IMR-90 (cell line): ENCODE measurements at regions not wholly inside any gene's neighbourhood (a gene's known extent, or its start where the extent isn't known, plus 50 kb on each side); places are given as distances from the start of the nearest gene placed in this dataset.

ENCODE experiments used
- ATAC-seq: fragments of 200-7000 bp; cut with Tn5 transposase; 2 replicates; pipeline ENCODE4 v1.9.1; 2020; ENCODE audit warnings: low read depth, mild to moderate bottlenecking, moderate library complexity
- BruUV-seq: library from RNA; stranded (reverse); fragments of 400-500 nt; replicated peaks from 2 replicates; lab custom pipeline; 2021; lab: Mats Ljungman, UMichigan
- CTCF ChIA-PET: fragments of 300-600 bp; formaldehyde crosslinking; extraction: SDS; loops from one replicate; lab custom pipeline; 2021; ENCODE audit warnings: antibody characterized with exemption; lab: Yijun Ruan, JAX
- POLR2A ChIA-PET: fragments of 300-600 bp; sonication (Branson Sonifier 250); formaldehyde crosslinking; loops from one replicate; lab custom pipeline; 2022; ENCODE audit warnings: antibody characterized with exemption; ENCODE audit not compliant: unreplicated experiment; lab: Charles Lee
- DNase-seq: peaks from one replicate; pipeline ENCODE4 v3.0.0; 2013
- H2AFZ ChIP-seq: replicated peaks from 2 replicates; pipeline ENCODE3; 2013; ENCODE audit warnings: low read length, mild to moderate bottlenecking; ENCODE audit not compliant: poor library complexity
- H2AK5ac ChIP-seq: 2 replicates; pipeline ENCODE4 v1.6.1; 2013; ENCODE audit warnings: low read depth, low read length, inconsistent platforms
- H2AK9ac ChIP-seq: replicated peaks from 2 replicates; pipeline ENCODE3; 2013; ENCODE audit warnings: mild to moderate bottlenecking, low read depth, low read length, moderate library complexity; ENCODE audit not compliant: poor library complexity
- H2BK120ac ChIP-seq: 2 replicates; pipeline ENCODE4 v1.6.1; 2013; ENCODE audit warnings: low read depth, low read length, inconsistent platforms
- H2BK15ac ChIP-seq: 3 replicates; pipeline ENCODE4 v1.6.1; 2013; ENCODE audit warnings: low read depth, low read length, inconsistent platforms
- H2BK20ac ChIP-seq: 2 replicates; pipeline ENCODE4 v1.6.1; 2013; ENCODE audit warnings: low read depth, mild to moderate bottlenecking, inconsistent platforms, low read length, moderate library complexity
- H2BK5ac ChIP-seq: 2 replicates; pipeline ENCODE4 v1.6.1; 2013; ENCODE audit warnings: mild to moderate bottlenecking, low read depth, low read length, inconsistent platforms; ENCODE audit not compliant: poor library complexity, severe bottlenecking
- H3K14ac ChIP-seq: replicated peaks from 2 replicates; pipeline ENCODE4 v1.6.1; 2013; ENCODE audit warnings: low read depth, low read length, inconsistent platforms
- H3K18ac ChIP-seq: 2 replicates; pipeline ENCODE4 v1.6.1; 2013; ENCODE audit warnings: low read depth, low read length, control low read depth
- H3K23ac ChIP-seq: 2 replicates; pipeline ENCODE4 v1.6.1; 2013; ENCODE audit warnings: low read depth, low read length, inconsistent platforms
- H3K27ac ChIP-seq: 2 replicates; pipeline ENCODE4 v1.5.1; 2013; ENCODE audit warnings: mild to moderate bottlenecking, control low read depth, low read length; ENCODE audit not compliant: insufficient read depth
- H3K27me3 ChIP-seq: 2 replicates; pipeline ENCODE4 v1.6.1; 2013; ENCODE audit warnings: low read length; ENCODE audit not compliant: control insufficient read depth, insufficient read depth
- H3K36me3 ChIP-seq: 2 replicates; pipeline ENCODE4 v1.6.1; 2013; ENCODE audit warnings: low read length, mixed read lengths; ENCODE audit not compliant: control insufficient read depth, insufficient read depth
- H3K4ac ChIP-seq: 2 replicates; pipeline ENCODE4 v1.6.1; 2013; ENCODE audit warnings: low read depth, low read length, inconsistent platforms
- H3K4me1 ChIP-seq: 2 replicates; pipeline ENCODE4 v1.6.1; 2013; ENCODE audit warnings: low read length, mixed read lengths; ENCODE audit not compliant: control insufficient read depth, insufficient read depth
- H3K4me2 ChIP-seq: 2 replicates; pipeline ENCODE4 v1.6.1; 2013; ENCODE audit warnings: low read depth, mild to moderate bottlenecking, control low read depth, low read length, moderate library complexity
- H3K4me3 ChIP-seq: 2 replicates; pipeline ENCODE4 v1.5.1; 2013; ENCODE audit warnings: low read depth, mild to moderate bottlenecking, control low read depth, low read length, moderate library complexity; ENCODE audit not compliant: insufficient read depth
- H3K56ac ChIP-seq: 2 replicates; pipeline ENCODE4 v1.6.1; 2013; ENCODE audit warnings: low read length, inconsistent platforms; ENCODE audit not compliant: insufficient read depth; ENCODE audit errors: extremely low read depth
- H3K79me1 ChIP-seq, 2 experiments: 2 replicates each; pipeline ENCODE4 v1.6.1; 2013; ENCODE audit warnings: low read length in 2 of 2, inconsistent platforms in 1 of 2, low read depth in 1 of 2
- H3K9ac ChIP-seq: 2 replicates; pipeline ENCODE4 v1.6.1; 2013; ENCODE audit warnings: low read depth, low read length, control low read depth
- H3K9me1 ChIP-seq: 2 replicates; pipeline ENCODE4 v1.6.1; 2013; ENCODE audit warnings: low read length, inconsistent platforms; ENCODE audit not compliant: insufficient read depth
- H3K9me3 ChIP-seq: 2 replicates; pipeline ENCODE4 v1.6.1; 2013; ENCODE audit warnings: low read length; ENCODE audit not compliant: control insufficient read depth, insufficient read depth
- H4K20me1 ChIP-seq: 2 replicates; pipeline ENCODE4 v1.6.1; 2013; ENCODE audit warnings: low read length, inconsistent platforms; ENCODE audit not compliant: insufficient read depth
- H4K5ac ChIP-seq: 2 replicates; pipeline ENCODE4 v1.6.1; 2013; ENCODE audit warnings: mild to moderate bottlenecking, low read depth, low read length, control low read depth
- H4K8ac ChIP-seq, 2 experiments: 2 replicates each; pipeline ENCODE4 v1.6.1; 2013; ENCODE audit warnings: low read depth in 2 of 2, low read length in 2 of 2, control low read depth in 1 of 2, inconsistent platforms in 1 of 2
- H4K91ac ChIP-seq: 2 replicates; pipeline ENCODE4 v1.6.1; 2013; ENCODE audit warnings: low read depth, low read length, inconsistent platforms; ENCODE audit not compliant: insufficient read depth
- BHLHE40 ChIP-seq: fragments of 150-350 bp; IDR thresholded peaks from 2 replicates; pipeline ENCODE4 v1.6.1; 2016; ENCODE audit warnings: mild to moderate bottlenecking, low read depth, low read length
- CEBPB ChIP-seq: IDR thresholded peaks from 2 replicates; pipeline ENCODE4 v1.6.1; 2012; ENCODE audit warnings: low read depth, low read length, improper control_type of control experiment
- CHD1 ChIP-seq: IDR thresholded peaks from 2 replicates; pipeline ENCODE4 v1.6.1; 2012; ENCODE audit warnings: low read depth, low read length, improper control_type of control experiment
- MAFK ChIP-seq: IDR thresholded peaks from 2 replicates; pipeline ENCODE4 v1.6.1; 2012; ENCODE audit warnings: low read depth, low read length, improper control_type of control experiment
- MAZ ChIP-seq: IDR thresholded peaks from 2 replicates; pipeline ENCODE4 v1.6.1; 2012; ENCODE audit warnings: low read depth, mild to moderate bottlenecking, low read length, improper control_type of control experiment, moderate library complexity, borderline replicate concordance
- MXI1 ChIP-seq: IDR thresholded peaks from 2 replicates; pipeline ENCODE4 v1.6.1; 2012; ENCODE audit warnings: low read depth, mild to moderate bottlenecking, low read length, moderate library complexity, borderline replicate concordance
- POLR2A ChIP-seq: IDR thresholded peaks from 2 replicates; pipeline ENCODE4 v1.6.1; 2012; ENCODE audit warnings: mild to moderate bottlenecking, low read depth, low read length
- RAD21 ChIP-seq: IDR thresholded peaks from 2 replicates; pipeline ENCODE4 v1.6.1; 2012; ENCODE audit warnings: low read length, improper control_type of control experiment
- RCOR1 ChIP-seq: IDR thresholded peaks from 2 replicates; pipeline ENCODE4 v1.6.1; 2012; ENCODE audit warnings: mild to moderate bottlenecking, low read length, improper control_type of control experiment; ENCODE audit not compliant: insufficient replicate concordance
- SMC3 ChIP-seq: fragments of 150-350 bp; IDR thresholded peaks from 2 replicates; pipeline ENCODE4 v1.6.1; 2016; ENCODE audit warnings: low read depth, mild to moderate bottlenecking, antibody characterized with exemption, low read length, moderate library complexity
- WGBS, 2 experiments: methylation state at CpG; one replicate each; pipeline versions ENCODE4 v1.1.5 to v1.1.7; 2013; ENCODE audit warnings: missing lambda C conversion rate in 2 of 2; ENCODE audit not compliant: insufficient read length in 1 of 2; ENCODE audit errors: extremely low coverage in 2 of 2; 5-methylcytosine and 5-hydroxymethylcytosine counted together
- dilution Hi-C: fragments of 300-500 bp; cut with HindIII; formaldehyde crosslinking; loops from one replicate; pipeline ENCODE4 v1.14.3; 2018; ENCODE audit warnings: low sequenced_read_pairs; ENCODE audit not compliant: unreplicated experiment
- in situ Hi-C: fragments of 300-500 bp; cut with MboI; formaldehyde crosslinking; loops from 3 replicates; pipeline ENCODE4 v1.14.3; 2019; ENCODE audit warnings: low sequenced_read_pairs, inconsistent platforms, mixed read lengths
- intact Hi-C: fragments of 100-400 bp; cut with micrococcal nuclease; formaldehyde crosslinking; loops from 2 replicates; pipeline ENCODE4 v1.10.0; 2022
- TF ChIP-seq, protein P1 (sequence below): fragments of 150-350 bp; IDR thresholded peaks from 2 replicates; pipeline ENCODE4 v1.6.1; 2017; ENCODE audit warnings: mild to moderate bottlenecking, antibody characterized with exemption, low read length, low read depth

DNA sequence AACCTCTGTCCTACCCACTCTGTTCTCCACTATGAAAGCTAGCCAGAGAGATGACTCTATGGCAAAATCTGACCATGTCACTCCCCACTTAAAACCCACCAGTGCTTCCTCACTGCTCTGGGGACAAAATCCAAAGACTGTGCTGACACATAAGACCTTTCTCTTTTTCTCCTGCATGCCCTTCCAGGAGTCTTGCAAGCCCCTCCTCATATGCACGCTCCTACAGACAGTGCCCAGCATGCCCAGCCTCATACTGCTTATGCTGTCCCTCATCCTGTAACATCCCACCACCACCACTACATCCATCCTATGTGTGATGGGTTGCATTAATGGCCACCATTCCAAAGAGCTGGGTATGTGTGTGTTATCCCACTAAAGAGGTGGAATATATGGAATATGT is 118.3 kb downstream of the BUD13 start:
- intact Hi-C loops: no loop called here
- Histone ChIP-seq H2BK20ac (no peak overlapping the region), H4K5ac (no peak overlapping the region), H4K20me1 (no peaks in the 10 kb centered on the region), H3K4me3 (no peak overlapping the region), H3K4me2 (no peak overlapping the region), H3K4ac (no peak overlapping the region), H3K27ac (no peak overlapping the region), H2BK15ac (no peak overlapping the region), H3K23ac (no peak overlapping the region), H3K4me1 (no peaks in the 10 kb centered on the region), H2BK5ac (no peak overlapping the region), H2AFZ (no peak overlapping the region), H3K27me3 (peaks cover 4% of the 10 kb centered on the region), H4K91ac (no peak overlapping the region), H3K9me1 (no peaks in the 10 kb centered on the region), H3K14ac (no peak overlapping the region), H3K9ac (no peak overlapping the region), H3K18ac (no peak overlapping the region), H3K9me3 (no peaks in the 10 kb centered on the region), H2AK9ac (no peak overlapping the region), H3K79me1 (no peaks in the 10 kb centered on the region), H4K8ac (no peak overlapping the region), H3K36me3 (no peaks in the 10 kb centered on the region), H2AK5ac (no peak overlapping the region), H2BK120ac (no peak overlapping the region), H3K56ac (no peak overlapping the region)
- dilution Hi-C loops: no loop called here
- no TSS peak for BruUV-seq
- CTCF ChIA-PET: no interaction called here
- DNase-seq: no peak
- in situ Hi-C loops: no loop called here
- TF ChIP-seq POLR2A (no peak), RCOR1 (no peak), SMC3 (no peak), CEBPB (no peak), CHD1 (no peak), MAFK (no peak), MXI1 (no peak), MAZ (no peak), BHLHE40 (no peak), RAD21 (no peak)
- TF ChIP-seq, protein P1, sequence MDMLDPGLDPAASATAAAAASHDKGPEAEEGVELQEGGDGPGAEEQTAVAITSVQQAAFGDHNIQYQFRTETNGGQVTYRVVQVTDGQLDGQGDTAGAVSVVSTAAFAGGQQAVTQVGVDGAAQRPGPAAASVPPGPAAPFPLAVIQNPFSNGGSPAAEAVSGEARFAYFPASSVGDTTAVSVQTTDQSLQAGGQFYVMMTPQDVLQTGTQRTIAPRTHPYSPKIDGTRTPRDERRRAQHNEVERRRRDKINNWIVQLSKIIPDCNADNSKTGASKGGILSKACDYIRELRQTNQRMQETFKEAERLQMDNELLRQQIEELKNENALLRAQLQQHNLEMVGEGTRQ: no peak
- no peak for ATAC-seq
- POLR2A ChIA-PET: no interaction called here
- WGBS, 2 experiments: no CpG with 5 or more reads among the region's 1 CpG
